ENCODE measurements at regions not wholly inside any gene's neighbourhood (a gene's known extent, or its start where the extent isn't known, plus 50 kb on each side); places are given as distances from the start of the nearest gene placed in this dataset.

DNA sequence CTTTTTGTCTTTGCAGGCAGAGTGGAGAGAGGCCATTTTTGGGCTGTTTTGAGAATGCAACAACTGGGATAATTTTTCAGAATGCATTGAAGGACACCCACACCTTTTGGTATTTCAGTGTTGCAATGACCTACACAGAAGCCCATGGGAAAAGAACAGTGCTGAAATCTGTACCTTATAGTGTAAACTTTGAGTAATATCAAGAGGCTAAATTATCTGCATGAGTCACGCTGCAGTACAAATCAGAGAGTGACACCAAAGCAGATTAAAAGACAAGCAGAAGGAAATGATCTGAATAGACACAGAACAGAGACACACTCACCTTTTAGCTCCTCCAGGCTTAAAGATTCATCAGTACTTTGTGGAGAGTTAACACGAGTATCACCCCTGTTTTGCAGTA, 265.3 kb downstream of the PAX3 start:
- H3K4me2 ChIP-seq (replicated peaks; ENCODE audit: extremely low read depth, low read length, poor library complexity, severe bottlenecking): no peak overlapping the region
- no peak overlapping the region for H2AFZ ChIP-seq (ENCODE audit: insufficient read depth, low read depth, low read length, poor library complexity, severe bottlenecking)
- Mint-ChIP-seq H3K9me3 (peaks cover 0 to 5% (median 0%) of the 10 kb centered on the region in 7 donors), H3K4me3 (no peak overlapping the region), H3K4me1 (no peaks in the 10 kb centered on the region), H3K27me3 (ENCODE audit: low read depth in 3 of 3) (peaks cover 0 to 6% (median 0%) of the 10 kb centered on the region in 3 donors), H3K36me3 (no peaks in the 10 kb centered on the region), H3K27ac (no peak overlapping the region)
- intact Hi-C loops (cut with micrococcal nuclease): no loop called here
- H3K36me3 ChIP-seq (replicated peaks in 1 of 2; ENCODE audit: control insufficient read depth in 1 of 2, insufficient read depth in 2 of 2, low read length in 2 of 2): no peaks in the 10 kb centered on the region
- TF ChIP-seq, protein P1, sequence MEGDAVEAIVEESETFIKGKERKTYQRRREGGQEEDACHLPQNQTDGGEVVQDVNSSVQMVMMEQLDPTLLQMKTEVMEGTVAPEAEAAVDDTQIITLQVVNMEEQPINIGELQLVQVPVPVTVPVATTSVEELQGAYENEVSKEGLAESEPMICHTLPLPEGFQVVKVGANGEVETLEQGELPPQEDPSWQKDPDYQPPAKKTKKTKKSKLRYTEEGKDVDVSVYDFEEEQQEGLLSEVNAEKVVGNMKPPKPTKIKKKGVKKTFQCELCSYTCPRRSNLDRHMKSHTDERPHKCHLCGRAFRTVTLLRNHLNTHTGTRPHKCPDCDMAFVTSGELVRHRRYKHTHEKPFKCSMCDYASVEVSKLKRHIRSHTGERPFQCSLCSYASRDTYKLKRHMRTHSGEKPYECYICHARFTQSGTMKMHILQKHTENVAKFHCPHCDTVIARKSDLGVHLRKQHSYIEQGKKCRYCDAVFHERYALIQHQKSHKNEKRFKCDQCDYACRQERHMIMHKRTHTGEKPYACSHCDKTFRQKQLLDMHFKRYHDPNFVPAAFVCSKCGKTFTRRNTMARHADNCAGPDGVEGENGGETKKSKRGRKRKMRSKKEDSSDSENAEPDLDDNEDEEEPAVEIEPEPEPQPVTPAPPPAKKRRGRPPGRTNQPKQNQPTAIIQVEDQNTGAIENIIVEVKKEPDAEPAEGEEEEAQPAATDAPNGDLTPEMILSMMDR (IDR thresholded peaks at IDR 0.05): no peak
- no peak for DNase-seq
- no peaks in the 10 kb centered on the region for H3K79me2 ChIP-seq (ENCODE audit: insufficient read depth, low read length)
- no peaks in the 10 kb centered on the region for H3K9me3 ChIP-seq (replicated peaks in 1 of 2; ENCODE audit: control insufficient read depth in 1 of 2, insufficient read depth in 1 of 2, low read length in 2 of 2)
- H3K4me1 ChIP-seq (ENCODE audit: control insufficient read depth in 1 of 2, insufficient read depth in 2 of 2, low read length in 2 of 2): no peaks in the 10 kb centered on the region
- H3K4me3 ChIP-seq (replicated peaks in 1 of 3; ENCODE audit: low read depth in 2 of 3, low read length in 3 of 3): no peak overlapping the region
- no peak overlapping the region for H3K9ac ChIP-seq (ENCODE audit: insufficient read depth, low read length, poor library complexity, severe bottlenecking)
- WGBS (ENCODE audit: insufficient coverage): no CpG with 5 or more reads among the region's 2 CpGs
- H3K27me3 ChIP-seq (ENCODE audit: control insufficient read depth in 2 of 2, insufficient read depth in 2 of 2, low read length in 2 of 2): no peaks in the 10 kb centered on the region
- H4K20me1 ChIP-seq (ENCODE audit: insufficient read depth, low read length): no peaks in the 10 kb centered on the region
- H3K27ac ChIP-seq (ENCODE audit: low read depth in 1 of 2, low read length in 2 of 2): no peak overlapping the region

DNA sequence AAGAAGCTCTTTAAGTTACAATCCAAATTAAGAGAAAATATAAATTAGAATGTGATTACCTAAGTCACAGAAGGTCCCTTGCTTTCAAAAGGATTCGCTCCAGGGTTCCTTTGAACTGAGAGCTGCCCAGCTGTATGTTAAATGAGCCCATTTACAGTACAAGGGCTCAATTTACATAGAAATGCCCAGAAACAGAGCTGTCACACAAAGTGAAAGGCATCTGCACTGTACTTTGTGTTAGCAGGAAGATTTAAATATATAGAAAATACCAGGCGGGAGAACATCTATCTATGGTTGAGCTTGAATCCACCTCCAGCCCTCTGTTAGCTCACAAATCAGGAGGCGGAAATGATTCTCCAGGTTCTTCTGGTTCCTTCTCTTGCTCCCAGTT, 272.9 kb downstream of the PAX3 start:
- no peak overlapping the region for H2AFZ ChIP-seq (ENCODE audit: insufficient read depth, low read depth, low read length, poor library complexity, severe bottlenecking)
- H3K36me3 Mint-ChIP-seq: no peaks in the 10 kb centered on the region
- H3K9ac ChIP-seq (ENCODE audit: insufficient read depth, low read length, poor library complexity, severe bottlenecking): no peak overlapping the region
- H3K27me3 ChIP-seq (ENCODE audit: control insufficient read depth in 2 of 2, insufficient read depth in 2 of 2, low read length in 2 of 2): peaks cover 4% of the 10 kb centered on the region in 2 donors
- no peaks in the 10 kb centered on the region for H4K20me1 ChIP-seq (ENCODE audit: insufficient read depth, low read length)
- H3K4me3 ChIP-seq (replicated peaks in 1 of 3; ENCODE audit: low read depth in 2 of 3, low read length in 3 of 3): no peak overlapping the region
- no peaks in the 10 kb centered on the region for H3K79me2 ChIP-seq (ENCODE audit: insufficient read depth, low read length)
- TF ChIP-seq, protein P1 (IDR thresholded peaks at IDR 0.05): no peak
- no peak overlapping the region for H3K4me2 ChIP-seq (replicated peaks; ENCODE audit: extremely low read depth, low read length, poor library complexity, severe bottlenecking)
- no peak for DNase-seq
- peaks cover 0 to 5% (median 0%) of the 10 kb centered on the region in 7 donors for H3K9me3 Mint-ChIP-seq
- no peaks in the 10 kb centered on the region for H3K9me3 ChIP-seq (replicated peaks in 1 of 2; ENCODE audit: control insufficient read depth in 1 of 2, insufficient read depth in 1 of 2, low read length in 2 of 2)
- H3K36me3 ChIP-seq (replicated peaks in 1 of 2; ENCODE audit: control insufficient read depth in 1 of 2, insufficient read depth in 2 of 2, low read length in 2 of 2): no peaks in the 10 kb centered on the region
- intact Hi-C loops (cut with micrococcal nuclease): no loop called here
- no peak overlapping the region for H3K27ac ChIP-seq (ENCODE audit: low read depth in 1 of 2, low read length in 2 of 2)
- peaks cover 2 to 6% (median 5%) of the 10 kb centered on the region in 3 donors for H3K27me3 Mint-ChIP-seq (ENCODE audit: low read depth in 3 of 3)
- H3K4me1 ChIP-seq (ENCODE audit: control insufficient read depth in 1 of 2, insufficient read depth in 2 of 2, low read length in 2 of 2): no peaks in the 10 kb centered on the region
- no peak overlapping the region for H3K4me3 Mint-ChIP-seq
- 96% methylated on average over 2 of the region's 3 CpGs for WGBS (ENCODE audit: insufficient coverage)
- H3K27ac Mint-ChIP-seq: no peak overlapping the region
- H3K4me1 Mint-ChIP-seq: no peaks in the 10 kb centered on the region

Data from CD14-positive monocyte (primary cell).